Naive thymus-derived CD4-positive, alpha-beta T cell (primary cell): ENCODE measurements at regions not wholly inside any gene's neighbourhood (a gene's known extent, or its start where the extent isn't known, plus 50 kb on each side); places are given as distances from the start of the nearest gene placed in this dataset.
"Not testable (repeated sequence)": the region's sequence is repeated elsewhere in the genome, so short reads cannot be mapped to it uniquely, and the experiment has no call there.

ENCODE experiments used
- ATAC-seq: fragments of 150-1000 bp; cut with Tn5 transposase; 2 replicates; pipeline ENCODE4 v1.10.0; 2021; ENCODE audit warnings: mild to moderate bottlenecking, moderate library complexity
- CTCF ChIA-PET: fragments of 350-600 bp; sonication (Branson Sonifier 250); formaldehyde crosslinking; loops from one replicate; lab custom pipeline; 2021; ENCODE audit warnings: antibody characterized with exemption; lab: Charles Lee
- POLR2A ChIA-PET: fragments of 350-600 bp; sonication (Branson Sonifier 250); formaldehyde crosslinking; loops from one replicate; lab custom pipeline; 2021; ENCODE audit warnings: antibody characterized with exemption, inconsistent platforms; lab: Charles Lee
- DNase-seq, 9 donors: peaks; one replicate each; pipeline versions ENCODE4 v3.0.0 to v3.0.0-alpha.2; 2020 to 2022; ENCODE audit warnings: mixed read lengths in 1 of 9
- H3K27ac ChIP-seq: one replicate; pipeline ENCODE4 v1.7.0; 2013; ENCODE audit warnings: mild to moderate bottlenecking, low read depth, low read length, moderate library complexity
- H3K27me3 ChIP-seq, 2 donors: one replicate each; pipeline ENCODE4 v1.7.0; 2013; ENCODE audit warnings: low read length in 2 of 2, mild to moderate bottlenecking in 2 of 2, moderate library complexity in 2 of 2; ENCODE audit not compliant: control insufficient read depth in 2 of 2, insufficient read depth in 2 of 2
- H3K36me3 ChIP-seq, 3 experiments: 1 replicate in 2 of 3; 2 replicates in 1 of 3; pipeline ENCODE4 v1.7.0; 2013; ENCODE audit warnings: low read length in 3 of 3, mild to moderate bottlenecking in 3 of 3, moderate library complexity in 1 of 3; ENCODE audit not compliant: insufficient read depth in 3 of 3, control insufficient read depth in 2 of 3
- H3K4me1 ChIP-seq, 2 donors: one replicate each; pipeline ENCODE4 v1.7.0; 2013; ENCODE audit warnings: low read length in 2 of 2, mild to moderate bottlenecking in 2 of 2, moderate library complexity in 1 of 2; ENCODE audit not compliant: control insufficient read depth in 2 of 2, insufficient read depth in 2 of 2
- H3K4me3 ChIP-seq: 2 replicates; pipeline ENCODE4 v1.7.0; 2013; ENCODE audit warnings: mild to moderate bottlenecking, low read length
- H3K9me3 ChIP-seq, 3 experiments: 1 replicate in 2 of 3; 2 replicates in 1 of 3; pipeline ENCODE4 v1.7.0; 2013; ENCODE audit warnings: low read length in 3 of 3; ENCODE audit not compliant: control insufficient read depth in 2 of 3
- H3K27ac Mint-ChIP-seq, 9 donors: one replicate each; pipeline ENCODE4 v1.8.0; 2020 to 2022; ENCODE audit warnings: mixed read lengths in 9 of 9, mild to moderate bottlenecking in 8 of 9, moderate library complexity in 5 of 9, inconsistent platforms in 2 of 9
- H3K27me3 Mint-ChIP-seq, 5 donors: one replicate each; pipeline ENCODE4 v1.8.0; 2021 to 2022; ENCODE audit warnings: mixed read lengths in 5 of 5, mild to moderate bottlenecking in 1 of 5
- H3K36me3 Mint-ChIP-seq, 5 donors: one replicate each; pipeline ENCODE4 v1.8.0; 2020 to 2022; ENCODE audit warnings: mixed read lengths in 5 of 5, mild to moderate bottlenecking in 3 of 5, inconsistent platforms in 1 of 5
- H3K4me1 Mint-ChIP-seq, 7 donors: one replicate each; pipeline ENCODE4 v1.8.0; 2020 to 2022; ENCODE audit warnings: mixed read lengths in 7 of 7, mild to moderate bottlenecking in 3 of 7, inconsistent platforms in 1 of 7
- H3K4me3 Mint-ChIP-seq, 10 donors: one replicate each; pipeline ENCODE4 v1.8.0; 2020 to 2022; ENCODE audit warnings: mild to moderate bottlenecking in 10 of 10, mixed read lengths in 10 of 10, moderate library complexity in 6 of 10, inconsistent platforms in 2 of 10
- H3K9me3 Mint-ChIP-seq, 11 donors: one replicate each; pipeline ENCODE4 v1.8.0; 2020 to 2022; ENCODE audit warnings: mixed read lengths in 11 of 11, mild to moderate bottlenecking in 4 of 11, inconsistent platforms in 1 of 11, moderate library complexity in 1 of 11
- intact Hi-C, 2 donors: fragments of 100-400 bp; cut with micrococcal nuclease; formaldehyde crosslinking; loops; one replicate each; pipeline ENCODE4 v1.15.1; 2023

DNA sequence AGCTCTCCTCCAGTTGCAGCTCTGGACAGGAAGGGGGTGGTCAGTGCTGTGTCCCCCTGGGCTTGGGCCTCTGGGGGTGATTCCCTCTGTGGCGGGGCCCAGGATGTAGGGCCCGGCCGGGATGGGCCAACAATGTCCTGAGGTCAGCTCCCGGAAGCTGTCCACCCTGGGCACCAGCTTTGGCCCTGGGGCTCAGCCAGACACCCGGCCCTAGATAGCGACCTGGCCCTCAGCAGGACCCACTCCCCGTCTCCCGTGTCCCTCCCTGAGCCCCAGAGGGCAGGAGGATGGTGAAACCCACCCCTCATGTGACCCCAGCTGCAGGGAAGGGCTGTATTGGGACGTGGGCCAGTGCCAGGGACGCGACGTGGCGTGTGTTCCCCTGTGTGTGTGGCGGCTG lies 96.8 kb downstream of the TMEM121 start:
- ATAC-seq, H3K4me3 Mint-ChIP-seq, H3K9me3 ChIP-seq, H3K36me3 Mint-ChIP-seq, H3K27me3 Mint-ChIP-seq, H3K4me1 ChIP-seq, intact Hi-C loops, H3K27ac Mint-ChIP-seq, CTCF ChIA-PET, H3K27ac ChIP-seq, H3K9me3 Mint-ChIP-seq, H3K27me3 ChIP-seq, H3K36me3 ChIP-seq, H3K4me3 ChIP-seq, H3K4me1 Mint-ChIP-seq, POLR2A ChIA-PET: not testable (repeated sequence)
- DNase-seq = peak in 1 of 9 donors; percentile 20

DNA sequence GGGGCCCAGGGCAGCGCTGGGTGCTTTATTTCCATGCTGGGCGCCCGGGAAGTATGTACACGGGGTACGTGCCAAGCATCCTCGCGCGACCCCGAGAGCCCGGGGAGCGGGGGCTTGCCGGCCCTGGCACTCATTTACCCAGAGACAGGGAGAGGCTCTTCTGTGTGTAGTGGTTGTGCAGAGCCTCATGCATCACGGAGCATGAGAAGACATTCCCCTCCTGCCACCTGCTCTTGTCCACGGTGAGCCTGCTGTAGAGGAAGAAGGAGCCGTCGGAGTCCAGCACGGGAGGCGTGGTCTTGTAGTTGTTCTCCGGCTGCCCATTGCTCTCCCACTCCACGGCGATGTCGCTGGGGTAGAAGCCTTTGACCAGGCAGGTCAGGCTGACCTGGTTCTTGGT lies 98.0 kb downstream of the TMEM121 start:
- H3K4me3 ChIP-seq, H3K27me3 ChIP-seq, H3K4me3 Mint-ChIP-seq, H3K4me1 ChIP-seq, ATAC-seq, H3K9me3 ChIP-seq, intact Hi-C loops, CTCF ChIA-PET, H3K9me3 Mint-ChIP-seq, DNase-seq, H3K27me3 Mint-ChIP-seq, H3K27ac ChIP-seq, H3K36me3 ChIP-seq, H3K27ac Mint-ChIP-seq, H3K4me1 Mint-ChIP-seq, H3K36me3 Mint-ChIP-seq, POLR2A ChIA-PET: not testable (repeated sequence)

DNA sequence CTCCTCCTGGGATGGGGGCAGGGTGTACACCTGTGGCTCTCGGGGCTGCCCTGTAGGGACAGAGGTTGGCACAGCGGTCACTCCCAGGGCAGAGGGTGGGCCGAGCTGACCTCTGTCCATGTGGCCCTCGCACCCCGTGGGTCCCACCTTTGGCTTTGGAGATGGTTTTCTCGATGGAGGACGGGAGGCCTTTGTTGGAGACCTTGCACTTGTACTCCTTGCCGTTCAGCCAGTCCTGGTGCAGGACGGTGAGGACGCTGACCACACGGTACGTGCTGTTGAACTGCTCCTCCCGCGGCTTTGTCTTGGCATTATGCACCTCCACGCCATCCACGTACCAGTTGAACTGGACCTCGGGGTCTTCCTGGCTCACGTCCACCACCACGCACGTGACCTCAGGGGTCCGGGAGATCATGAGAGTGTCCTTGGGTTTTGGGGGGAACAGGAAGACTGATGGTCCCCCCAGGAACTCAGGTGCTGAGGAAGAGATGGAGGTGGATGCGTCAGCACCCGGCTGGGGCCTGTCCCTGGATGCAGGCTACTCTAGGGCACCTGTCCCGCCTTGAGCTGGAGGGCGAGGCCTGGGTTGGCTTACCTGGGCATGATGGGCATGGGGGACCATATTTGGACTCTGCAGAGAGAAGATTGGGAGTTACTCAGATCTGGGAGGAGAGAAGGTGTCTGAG lies 98.5 kb downstream of the TMEM121 start:
- H3K4me1 ChIP-seq, H3K36me3 Mint-ChIP-seq, DNase-seq, H3K4me1 Mint-ChIP-seq, CTCF ChIA-PET, H3K27me3 ChIP-seq, H3K27ac ChIP-seq, H3K27me3 Mint-ChIP-seq, H3K4me3 ChIP-seq, H3K27ac Mint-ChIP-seq, ATAC-seq, H3K9me3 Mint-ChIP-seq, H3K9me3 ChIP-seq, H3K36me3 ChIP-seq, H3K4me3 Mint-ChIP-seq, intact Hi-C loops, POLR2A ChIA-PET: not testable (repeated sequence)

DNA sequence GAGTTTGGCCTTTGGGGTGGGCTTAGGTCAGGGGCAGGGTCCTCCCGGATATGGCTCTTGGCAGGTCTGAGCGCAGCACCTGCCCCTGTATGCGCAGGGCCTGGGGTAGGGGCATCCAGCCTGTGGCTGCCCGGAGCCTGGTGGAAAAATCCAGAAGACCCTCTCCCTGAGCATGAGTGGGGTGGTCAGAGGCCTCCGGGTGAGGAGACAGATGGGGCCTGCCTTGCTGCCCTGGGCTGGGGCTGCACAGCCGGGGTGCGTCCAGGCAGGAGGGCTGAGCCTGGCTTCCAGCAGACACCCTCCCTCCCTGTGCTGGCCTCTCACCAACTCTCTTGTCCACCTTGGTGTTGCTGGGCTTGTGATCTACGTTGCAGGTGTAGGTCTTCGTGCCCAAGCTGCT lies 99.1 kb downstream of the TMEM121 start:
- POLR2A ChIA-PET, H3K27me3 ChIP-seq, H3K36me3 Mint-ChIP-seq, DNase-seq, H3K4me1 Mint-ChIP-seq, CTCF ChIA-PET, H3K36me3 ChIP-seq, intact Hi-C loops, H3K4me1 ChIP-seq, H3K27ac ChIP-seq, H3K4me3 ChIP-seq, H3K27ac Mint-ChIP-seq, H3K27me3 Mint-ChIP-seq, ATAC-seq, H3K4me3 Mint-ChIP-seq, H3K9me3 Mint-ChIP-seq, H3K9me3 ChIP-seq: not testable (repeated sequence)

DNA sequence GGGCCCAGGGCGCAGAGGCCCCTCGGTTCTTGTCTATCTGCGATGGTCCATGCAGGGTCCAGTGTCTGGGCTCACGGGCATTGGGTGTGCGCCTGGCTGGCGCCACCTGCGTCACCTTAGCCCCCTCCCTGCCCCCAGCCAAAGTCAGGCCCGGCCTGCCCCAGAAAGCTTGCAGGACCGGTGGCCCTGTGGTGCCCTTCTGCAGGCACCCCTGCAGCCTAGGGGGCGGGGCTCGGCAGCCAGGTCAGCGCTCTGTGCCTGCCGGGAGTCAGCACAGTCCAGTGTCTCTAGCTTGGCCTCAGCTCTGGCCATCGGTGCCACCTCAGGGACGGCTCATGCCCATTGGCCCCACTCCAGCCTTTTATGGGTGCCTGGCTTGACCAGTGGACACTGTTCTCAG lies 99.7 kb downstream of the TMEM121 start:
- DNase-seq, H3K36me3 ChIP-seq, H3K27ac Mint-ChIP-seq, H3K36me3 Mint-ChIP-seq, POLR2A ChIA-PET, H3K4me3 ChIP-seq, H3K4me1 ChIP-seq, H3K4me1 Mint-ChIP-seq, H3K27me3 ChIP-seq, H3K27ac ChIP-seq, H3K9me3 Mint-ChIP-seq, H3K27me3 Mint-ChIP-seq, H3K4me3 Mint-ChIP-seq, H3K9me3 ChIP-seq, ATAC-seq, intact Hi-C loops, CTCF ChIA-PET: not testable (repeated sequence)

DNA sequence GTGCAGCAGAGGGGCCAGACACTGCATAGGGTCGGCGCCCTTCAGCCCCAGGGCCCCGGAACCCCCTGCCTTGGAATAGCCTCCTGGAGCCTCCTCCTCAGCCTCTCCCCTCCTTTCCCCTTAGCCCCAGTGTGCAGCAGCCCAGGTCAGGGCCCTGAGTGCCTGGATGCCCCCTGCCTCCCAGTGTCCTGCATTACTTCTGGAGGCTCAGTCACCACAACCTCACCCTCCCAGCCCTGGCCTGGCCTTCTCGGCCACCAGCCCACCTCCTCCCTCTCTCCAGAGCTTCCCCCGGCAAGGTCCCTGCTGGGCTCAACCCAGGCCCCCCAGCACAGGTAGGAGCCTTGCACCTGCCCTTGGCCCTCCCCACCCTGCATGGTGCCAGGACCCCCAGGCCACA lies 100.3 kb downstream of the TMEM121 start:
- intact Hi-C loops, H3K4me1 ChIP-seq, H3K4me1 Mint-ChIP-seq, CTCF ChIA-PET, H3K27ac Mint-ChIP-seq, H3K9me3 ChIP-seq, H3K9me3 Mint-ChIP-seq, POLR2A ChIA-PET, H3K36me3 ChIP-seq, ATAC-seq, DNase-seq, H3K36me3 Mint-ChIP-seq, H3K4me3 ChIP-seq, H3K27me3 ChIP-seq, H3K27me3 Mint-ChIP-seq, H3K27ac ChIP-seq, H3K4me3 Mint-ChIP-seq: not testable (repeated sequence)

DNA sequence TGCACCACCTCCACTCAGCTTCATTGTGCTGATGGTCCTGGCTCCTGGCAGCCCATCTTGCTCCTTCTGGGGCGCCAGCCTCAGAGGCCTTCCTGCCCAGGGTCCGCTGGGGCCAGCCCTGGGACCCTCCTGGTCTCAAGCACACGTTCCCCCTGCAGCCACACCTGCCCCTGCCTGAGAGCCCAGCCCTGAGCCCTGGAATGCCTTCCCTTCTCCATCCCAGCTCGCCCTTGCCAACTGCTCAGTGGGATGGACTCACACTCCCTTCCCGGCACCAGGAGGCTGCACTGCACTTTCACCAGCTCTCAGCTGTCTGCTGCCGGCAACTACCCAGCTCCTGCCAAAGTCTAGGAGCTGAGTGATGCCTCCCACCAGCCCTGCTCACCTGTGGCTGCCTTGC lies 100.9 kb downstream of the TMEM121 start:
- H3K36me3 ChIP-seq, H3K9me3 ChIP-seq, ATAC-seq, DNase-seq, H3K27me3 Mint-ChIP-seq, H3K27ac ChIP-seq, CTCF ChIA-PET, H3K4me3 Mint-ChIP-seq, H3K36me3 Mint-ChIP-seq, H3K27ac Mint-ChIP-seq, H3K4me1 Mint-ChIP-seq, intact Hi-C loops, H3K4me1 ChIP-seq, POLR2A ChIA-PET, H3K4me3 ChIP-seq, H3K27me3 ChIP-seq: not testable (repeated sequence)
- H3K9me3 Mint-ChIP-seq = peaks cover 0 to 11% (median 3%) of the 10 kb centered on the region in 11 donors
